Right ventricle myocardium inferior (tissue), 1 donor: ENCODE measurements at regions not wholly inside any gene's neighbourhood (a gene's known extent, or its start where the extent isn't known, plus 50 kb on each side); places are given as distances from the start of the nearest gene placed in this dataset.
"Not testable (repeated sequence)": the region's sequence is repeated elsewhere in the genome, so short reads cannot be mapped to it uniquely, and the experiment has no call there.

ENCODE experiments used
- ATAC-seq: fragments of 200-7000 bp; cut with Tn5 transposase; one replicate; pipeline ENCODE4 v1.9.1; 2020; ENCODE audit warnings: mild to moderate bottlenecking, moderate library complexity
- DNase-seq: peaks from one replicate; pipeline ENCODE4 v3.0.0; 2021; ENCODE audit errors: missing footprints
- intact Hi-C: fragments of 100-400 bp; cut with DNase I; formaldehyde crosslinking; loops from one replicate; pipeline ENCODE4 v1.11.0; 2022
- donor health status: DM: no; HTN: yes; CAD: no; lungs with severe emphysema.

- intact Hi-C loops, result no loop called here
- ATAC-seq (no peak), DNase-seq (no peak)
Measured at GRCh38 chr3:145671121-145671520, 489.9 kb downstream of the PLOD2 start.

GRCh38 chr3:145673838-145674237, 487.1 kb downstream of the PLOD2 start:
- no peak for ATAC-seq
- intact Hi-C loops, result no loop called here

GRCh38 chr3:145678401-145678800, 482.6 kb downstream of the PLOD2 start:
- intact Hi-C loops, result no loop called here
- ATAC-seq, result no peak

More at GRCh38 chr3:145673838-145674237, 487.1 kb downstream of the PLOD2 start:
- no peak for DNase-seq

GRCh38 chr3:145681181-145681580, 479.8 kb downstream of the PLOD2 start:
- DNase-seq (no peak), ATAC-seq (no peak)
- intact Hi-C loops, result no loop called here

More at GRCh38 chr3:145678401-145678800, 482.6 kb downstream of the PLOD2 start:
- DNase-seq, result no peak

GRCh38 chr3:145687978-145688377, 473.0 kb downstream of the PLOD2 start:
- intact Hi-C loops, DNase-seq, ATAC-seq: not testable (repeated sequence)

GRCh38 chr3:145692751-145693150, 468.2 kb downstream of the PLOD2 start:
- ATAC-seq (no peak), DNase-seq (no peak)
- intact Hi-C loops, result no loop called here

- intact Hi-C loops, result no loop called here
- DNase-seq, result no peak
- no peak for ATAC-seq
Measured at GRCh38 chr3:145696011-145696410, 465.0 kb downstream of the PLOD2 start.

GRCh38 chr3:145698250-145698649, 462.7 kb downstream of the PLOD2 start:
- DNase-seq, result no peak
- ATAC-seq, result no peak
- intact Hi-C loops, result no loop called here

GRCh38 chr3:145698749-145699148, 462.2 kb downstream of the PLOD2 start:
- DNase-seq, result no peak
- ATAC-seq, result no peak
- intact Hi-C loops, result no loop called here

- DNase-seq (no peak), ATAC-seq (no peak)
- intact Hi-C loops, result no loop called here
Measured at GRCh38 chr3:145704020-145704419, 457.0 kb downstream of the PLOD2 start.

GRCh38 chr3:145709779-145710178, 451.2 kb downstream of the PLOD2 start:
- intact Hi-C loops, ATAC-seq, DNase-seq: not testable (repeated sequence)

GRCh38 chr3:145716519-145716918, 444.5 kb downstream of the PLOD2 start:
- DNase-seq (no peak), ATAC-seq (peak; percentile 31)
- intact Hi-C loops, result no loop called here

GRCh38 chr3:145719114-145719513, 441.9 kb downstream of the PLOD2 start:
- intact Hi-C loops, result no loop called here
- no peak for DNase-seq
- ATAC-seq, result no peak

- intact Hi-C loops, result no loop called here
- DNase-seq (no peak), ATAC-seq (no peak)
Measured at GRCh38 chr3:145721273-145721805, 439.6 kb downstream of the PLOD2 start.

GRCh38 chr3:145721815-145722214, 439.2 kb downstream of the PLOD2 start:
- DNase-seq (no peak), ATAC-seq (no peak)
- intact Hi-C loops, result no loop called here

GRCh38 chr3:145727476-145727875, 433.5 kb downstream of the PLOD2 start:
- intact Hi-C loops, result no loop called here
- no peak for DNase-seq

GRCh38 chr3:145735631-145736030, 425.4 kb downstream of the PLOD2 start:
- intact Hi-C loops, result no loop called here
- DNase-seq, result no peak
- no peak for ATAC-seq

More at GRCh38 chr3:145727476-145727875, 433.5 kb downstream of the PLOD2 start:
- ATAC-seq, result no peak

- DNase-seq, result no peak
- no peak for ATAC-seq
- intact Hi-C loops, result no loop called here
Measured at GRCh38 chr3:145737952-145738351, 423.0 kb downstream of the PLOD2 start.

GRCh38 chr3:145739926-145740325, 421.1 kb downstream of the PLOD2 start:
- intact Hi-C loops, result no loop called here
- ATAC-seq (no peak), DNase-seq (no peak)

GRCh38 chr3:145750657-145751056, 410.3 kb downstream of the PLOD2 start:
- DNase-seq (no peak), ATAC-seq (no peak)
- intact Hi-C loops, result no loop called here

- DNase-seq, result no peak
- intact Hi-C loops, result no loop called here
- ATAC-seq, result no peak
Measured at GRCh38 chr3:145752576-145752975, 408.4 kb downstream of the PLOD2 start.
